COLO668 (cell line): ENCODE measurements at regions not wholly inside any gene's neighbourhood (a gene's known extent, or its start where the extent isn't known, plus 50 kb on each side); places are given as distances from the start of the nearest gene placed in this dataset.

Source experiments
- DNase-seq: peaks from one replicate; lab custom pipeline; 2025; ENCODE audit not compliant: unreplicated experiment; lab: John Stamatoyannopoulos, UW

GRCh38 chr12:92650228-92650822, 52.5 kb upstream of the PLEKHG7 start:
- DNase-seq: no peak

DNA sequence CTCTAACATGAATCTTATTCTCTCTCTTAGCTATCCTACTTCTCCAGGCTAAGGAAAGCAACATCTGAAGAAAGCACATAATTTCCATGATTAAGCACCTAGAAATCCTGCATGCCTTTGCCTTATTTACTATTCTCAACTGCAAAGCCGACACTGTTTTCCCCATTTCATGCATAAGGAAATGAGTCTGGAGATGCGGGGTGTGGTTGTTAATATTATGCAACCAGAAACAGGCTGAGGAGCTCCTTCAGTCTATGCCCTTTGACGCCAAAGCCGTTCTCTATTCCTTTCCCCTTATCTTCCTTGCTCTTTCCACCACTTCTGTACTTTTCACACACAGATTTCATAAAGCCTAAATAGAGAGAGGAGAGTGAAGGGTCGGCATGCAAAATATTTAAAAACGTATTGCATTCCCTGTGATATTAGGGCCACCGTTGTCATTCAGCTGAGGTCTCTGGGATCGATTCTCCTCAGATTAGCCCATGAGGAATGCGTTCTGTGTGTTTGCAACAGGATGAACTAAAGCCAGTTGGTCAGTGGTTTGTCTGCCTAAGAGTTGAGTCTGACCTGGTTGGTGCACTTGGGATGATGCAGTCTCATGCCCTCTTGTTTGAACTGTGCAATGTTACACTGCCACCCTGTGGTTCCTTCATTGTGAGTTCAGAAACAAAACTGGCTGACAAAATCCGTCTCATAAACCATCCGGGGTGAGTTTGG, 53.1 kb upstream of the PLEKHG7 start:
- DNase-seq: peak; percentile 63

- DNase-seq: no peak
These were observed 54.4 kb upstream of the PLEKHG7 start for GRCh38 chr12:92648242-92649031.

DNA sequence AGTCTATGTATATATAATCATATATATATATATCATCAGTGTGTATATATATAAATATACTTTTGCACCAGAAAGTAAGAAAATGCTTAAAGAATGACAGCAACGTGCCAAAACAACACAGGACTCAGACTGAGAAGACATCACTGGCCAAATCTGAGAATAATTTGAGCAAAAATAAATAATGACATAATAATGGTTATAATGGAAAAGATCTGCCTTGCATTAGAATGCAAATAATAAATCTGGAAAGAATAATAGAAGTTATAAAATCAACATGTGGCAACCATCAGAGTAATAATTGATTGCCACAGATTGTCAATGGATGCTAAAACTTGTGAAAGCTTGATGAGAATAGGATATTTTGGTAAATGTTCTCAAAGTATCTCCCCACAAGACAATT, 61.5 kb upstream of the PLEKHG7 start:
- no peak for DNase-seq

- DNase-seq: no peak
These were observed 62.1 kb upstream of the PLEKHG7 start for GRCh38 chr12:92640691-92641090.

GRCh38 chr12:92639017-92639416, 63.8 kb upstream of the PLEKHG7 start:
- peak; percentile 40 for DNase-seq

DNA sequence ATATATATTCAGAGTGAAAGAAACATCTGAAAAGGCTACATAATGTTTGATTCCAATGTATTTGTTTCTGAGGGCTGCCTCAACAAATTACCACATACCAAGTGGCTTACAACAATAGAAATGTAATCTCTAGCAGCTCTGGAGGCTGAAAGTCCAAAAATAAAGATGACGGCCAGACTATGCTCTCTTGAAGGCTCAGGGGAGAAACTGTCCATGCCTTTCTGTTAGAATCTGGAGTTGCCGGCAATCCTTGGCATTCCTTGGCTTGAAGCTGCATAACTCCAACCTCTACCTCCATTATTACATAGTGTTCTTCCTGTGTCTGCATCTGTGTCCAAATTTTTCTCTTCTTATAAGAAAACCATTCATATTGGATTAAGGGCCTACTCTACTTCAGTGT, 68.1 kb upstream of the PLEKHG7 start:
- no peak for DNase-seq

- no peak for DNase-seq
These were observed 68.6 kb upstream of the PLEKHG7 start for GRCh38 chr12:92634202-92634601.

DNA sequence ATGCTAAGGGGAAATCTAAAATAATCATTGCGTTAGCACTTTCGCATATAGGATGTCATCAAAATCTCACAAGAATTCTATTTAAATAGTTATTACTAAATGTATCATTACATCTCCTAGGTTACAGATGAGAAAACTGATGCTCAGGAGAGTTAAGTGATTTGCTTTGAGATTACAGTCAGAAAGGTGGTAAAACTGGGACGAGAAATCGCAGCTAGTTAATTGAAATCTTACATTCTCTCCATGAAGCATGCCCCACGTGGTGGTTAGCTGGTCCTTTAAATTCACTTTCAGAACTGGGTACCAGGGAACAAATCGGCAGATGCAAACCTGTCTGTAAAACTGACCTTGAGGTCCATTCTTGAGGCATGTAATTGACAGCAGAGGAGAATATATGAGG, 71.8 kb upstream of the PLEKHG7 start:
- DNase-seq: no peak

GRCh38 chr12:92629349-92630065, 73.3 kb upstream of the PLEKHG7 start:
- DNase-seq: no peak

DNA sequence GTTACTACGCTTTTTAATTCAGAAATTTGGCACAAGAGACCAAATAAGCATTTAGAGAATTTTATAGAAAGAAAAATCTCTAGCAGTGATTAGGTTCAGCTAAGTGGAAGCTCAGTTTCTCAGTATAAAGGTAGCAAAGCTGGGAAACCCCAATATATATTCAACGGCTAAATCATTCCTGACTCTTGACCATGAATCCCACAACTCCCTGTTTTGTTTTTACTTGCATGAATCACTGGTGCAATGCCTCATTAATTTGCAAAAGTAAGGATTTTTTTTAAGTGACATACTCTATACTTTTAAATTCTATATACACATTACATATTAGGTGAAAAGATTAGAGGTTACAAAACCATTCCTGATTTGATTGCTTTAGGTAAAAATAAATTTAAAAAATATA, 74.3 kb upstream of the PLEKHG7 start:
- no peak for DNase-seq

DNA sequence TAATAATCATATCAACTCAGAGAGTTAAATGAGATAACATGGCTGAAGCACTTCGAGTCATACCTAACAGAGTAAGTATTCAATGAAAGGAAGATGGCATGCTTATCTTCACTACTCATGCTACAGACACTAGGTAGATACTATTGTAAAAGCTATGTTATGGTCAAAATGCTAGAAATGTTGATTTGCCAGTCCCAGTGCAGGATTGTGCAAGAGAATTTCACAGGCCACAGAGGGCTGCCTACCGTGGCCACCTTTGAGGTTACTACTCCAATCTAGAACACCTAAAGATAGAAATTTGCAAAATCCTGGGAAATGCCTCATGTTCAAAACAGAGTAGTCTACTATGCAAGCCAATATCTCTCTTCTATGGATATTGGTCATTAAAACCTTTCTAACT, 75.3 kb upstream of the PLEKHG7 start:
- DNase-seq: no peak

- DNase-seq: no peak
These were observed 77.0 kb upstream of the PLEKHG7 start for GRCh38 chr12:92625639-92626310.

DNA sequence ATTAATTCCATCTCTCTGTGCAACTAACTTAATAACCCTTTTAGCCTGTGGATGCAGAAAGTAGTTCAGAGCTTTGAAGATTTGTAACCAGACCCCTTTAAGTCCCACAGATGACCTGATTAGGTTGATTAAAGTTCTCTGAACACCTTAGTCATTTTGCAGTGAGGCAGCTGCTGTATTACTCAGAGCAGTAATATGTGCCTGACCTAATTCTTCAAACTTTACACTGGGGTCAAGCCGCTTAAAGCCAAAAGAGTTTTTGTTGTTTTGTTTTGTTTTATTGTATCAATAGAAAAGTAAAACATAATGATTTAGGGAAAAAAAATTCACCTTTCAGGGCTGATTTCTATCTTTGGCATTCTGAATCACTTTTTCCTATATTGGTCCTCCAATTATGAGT, 78.6 kb upstream of the PLEKHG7 start:
- no peak for DNase-seq

- DNase-seq: no peak
These were observed 79.4 kb upstream of the PLEKHG7 start for GRCh38 chr12:92623386-92623785.

GRCh38 chr12:92621833-92622232, 81.0 kb upstream of the PLEKHG7 start:
- DNase-seq: no peak

DNA sequence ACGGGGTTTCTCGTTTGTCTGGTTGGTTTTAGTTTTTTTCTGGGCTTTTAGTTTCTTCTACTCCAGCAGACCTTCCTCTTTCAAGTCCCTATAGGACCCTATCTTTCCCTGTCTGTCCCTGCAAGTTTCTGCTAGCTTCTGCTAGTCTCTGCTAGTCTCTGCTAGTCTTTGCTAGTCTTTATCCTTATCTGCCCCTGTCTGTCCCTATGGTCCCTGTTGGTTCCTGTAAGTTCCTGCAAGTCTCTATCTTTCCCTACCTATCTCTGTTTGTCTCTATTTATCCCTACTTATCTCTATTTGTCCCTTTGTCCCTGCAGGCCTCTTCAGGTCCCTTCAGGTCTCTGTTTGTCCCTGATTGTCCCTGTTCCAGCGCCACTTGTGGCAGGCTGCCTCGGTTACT, 81.5 kb upstream of the PLEKHG7 start:
- no peak for DNase-seq

DNA sequence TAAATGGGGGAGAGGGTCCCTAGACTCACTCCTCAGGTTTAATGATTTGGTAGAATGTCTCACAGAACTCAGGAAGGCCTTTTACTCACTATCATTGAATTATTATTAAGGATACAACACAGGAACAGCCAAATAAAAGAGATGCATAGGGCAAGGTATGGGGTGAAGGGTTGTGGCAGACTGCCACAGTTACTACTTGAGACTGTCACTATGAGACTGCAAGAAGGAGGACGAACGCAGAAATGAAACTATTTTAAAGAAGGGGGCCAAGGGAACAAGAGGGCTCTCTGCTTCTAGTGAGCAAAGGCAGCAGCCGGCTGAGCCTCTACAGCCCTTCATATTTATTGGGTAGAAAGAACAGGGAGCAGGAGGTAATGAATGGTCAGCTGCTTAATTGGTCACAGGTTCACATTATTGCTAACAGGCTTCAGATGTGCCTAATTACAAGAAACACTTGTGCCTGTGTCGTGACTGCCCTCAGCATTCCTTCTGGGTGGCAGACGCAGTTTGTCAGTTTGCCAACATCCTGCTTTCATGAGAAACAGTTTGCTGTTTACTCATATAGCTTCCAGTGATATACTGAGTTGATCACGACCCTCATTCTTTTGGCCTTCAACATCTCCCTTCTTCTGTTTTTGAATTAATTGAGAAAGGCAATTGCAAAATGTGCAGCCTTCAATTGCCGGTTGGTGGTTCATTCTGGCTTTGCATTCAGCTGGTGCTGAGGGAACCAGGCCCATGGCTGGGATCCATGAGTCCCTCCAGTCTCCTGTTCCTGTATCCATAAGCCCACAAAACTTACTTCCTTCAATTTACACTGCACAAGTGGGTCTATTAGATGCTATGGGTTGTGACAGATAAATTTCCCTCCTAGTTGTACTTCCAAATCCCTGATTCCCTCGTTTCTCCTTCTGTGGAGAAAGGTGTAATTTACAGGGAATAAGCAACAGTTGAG, 82.8 kb upstream of the PLEKHG7 start:
- no peak for DNase-seq

DNA sequence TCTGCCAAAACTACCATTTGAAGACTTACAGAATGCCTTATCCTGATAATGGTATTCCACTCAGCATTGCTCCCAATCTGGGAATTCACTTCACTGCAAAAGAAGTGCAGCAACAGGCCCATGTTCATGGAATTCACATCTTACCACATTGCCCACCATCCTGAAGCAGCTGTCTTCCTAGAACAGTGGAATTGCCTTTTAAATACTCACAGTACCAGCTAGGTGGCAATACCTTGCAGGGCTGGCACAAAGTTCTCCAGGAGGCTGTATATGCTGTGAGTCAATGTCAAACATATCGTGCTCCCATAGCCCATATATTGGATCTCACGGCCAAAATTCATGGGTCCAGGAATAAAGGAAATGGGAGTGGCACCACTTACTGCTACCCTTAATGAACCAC, 83.8 kb upstream of the PLEKHG7 start:
- DNase-seq: no peak

GRCh38 chr12:92615703-92616102, 87.1 kb upstream of the PLEKHG7 start:
- DNase-seq: no peak
